ENCODE measurements at regions not wholly inside any gene's neighbourhood (a gene's known extent, or its start where the extent isn't known, plus 50 kb on each side); places are given as distances from the start of the nearest gene placed in this dataset.

GRCh38 chr18:10319026-10319425, 135.4 kb upstream of the APCDD1 start:
- Histone ChIP-seq H3K27ac (ENCODE audit: insufficient read depth, low read length) (no peak overlapping the region), H4K8ac (ENCODE audit: low read depth in 2 of 2, low read length in 2 of 2) (no peak overlapping the region), H2AK9ac (replicated peaks; ENCODE audit: low read depth, low read length, poor library complexity) (no peak overlapping the region), H3K27me3 (ENCODE audit: control insufficient read depth, insufficient read depth, low read length) (no peaks in the 10 kb centered on the region; the same call in 1 of the 2 replicates), H3K79me1 (ENCODE audit: low read depth in 1 of 2, low read length in 2 of 2) (no peaks in the 10 kb centered on the region), H3K18ac (ENCODE audit: low read depth, low read length) (no peak overlapping the region), H2BK120ac (ENCODE audit: low read depth, low read length) (no peak overlapping the region), H2BK5ac (ENCODE audit: low read depth, low read length, poor library complexity, severe bottlenecking) (no peak overlapping the region), H3K9ac (ENCODE audit: low read depth, low read length) (no peak overlapping the region), H3K4me1 (ENCODE audit: control insufficient read depth, insufficient read depth, low read length) (no peaks in the 10 kb centered on the region; the same call in 1 of the 2 replicates), H3K23ac (ENCODE audit: low read depth, low read length) (no peak overlapping the region), H3K4me2 (ENCODE audit: low read depth, low read length) (no peak overlapping the region), H4K91ac (ENCODE audit: insufficient read depth, low read depth, low read length) (no peak overlapping the region), H3K4ac (ENCODE audit: low read depth, low read length) (no peak overlapping the region), H3K9me1 (ENCODE audit: insufficient read depth, low read length) (no peaks in the 10 kb centered on the region), H2BK20ac (ENCODE audit: low read depth, low read length) (no peak overlapping the region), H3K4me3 (ENCODE audit: insufficient read depth, low read depth, low read length) (no peak overlapping the region), H4K20me1 (ENCODE audit: insufficient read depth, low read length) (no peaks in the 10 kb centered on the region), H3K14ac (replicated peaks; ENCODE audit: low read depth, low read length) (no peak overlapping the region), H3K36me3 (ENCODE audit: control insufficient read depth, insufficient read depth, low read length) (no peaks in the 10 kb centered on the region), H2AFZ (replicated peaks; ENCODE audit: low read length, poor library complexity) (no peak overlapping the region), H3K9me3 (ENCODE audit: control insufficient read depth, insufficient read depth, low read length) (no peaks in the 10 kb centered on the region), H2BK15ac (ENCODE audit: low read depth, low read length) (no peak overlapping the region), H4K5ac (ENCODE audit: low read depth, low read length) (no peak overlapping the region), H2AK5ac (ENCODE audit: low read depth, low read length) (no peak overlapping the region), H3K56ac (ENCODE audit: extremely low read depth, insufficient read depth, low read length) (no peak overlapping the region)
- intact Hi-C loops (cut with micrococcal nuclease) = no loop called here
- dilution Hi-C loops (cut with HindIII; ENCODE audit: low sequenced_read_pairs, unreplicated experiment) = no loop called here
- POLR2A ChIA-PET (ENCODE audit: unreplicated experiment) = no interaction called here
- ATAC-seq (ENCODE audit: low read depth) = no peak
- BruUV-seq (replicated peaks) = no TSS peak
- DNase-seq = no peak
- WGBS, 2 experiments (ENCODE audit: extremely low coverage in 2 of 2, insufficient read length in 1 of 2) = no CpG with 5 or more reads among the region's 2 CpGs
- in situ Hi-C loops (cut with MboI; ENCODE audit: low sequenced_read_pairs) = no loop called here
- TF ChIP-seq RAD21 (IDR thresholded peaks at IDR 0.05; ENCODE audit: low read length) (no peak), BHLHE40 (IDR thresholded peaks at IDR 0.05; ENCODE audit: low read depth, low read length) (no peak), RFX5 (IDR thresholded peaks at IDR 0.05; ENCODE audit: low read depth, low read length) (no peak)
- CTCF ChIA-PET = interaction anchor here (1.3 kb wide), 1 partner anchor 28 kb away, joined by 5 read pairs; no protein-coding TSS in a partner anchor

Data from IMR-90 (cell line).